ENCODE measurements at regions not wholly inside any gene's neighbourhood (a gene's known extent, or its start where the extent isn't known, plus 50 kb on each side); places are given as distances from the start of the nearest gene placed in this dataset.

GRCh38 chr7:121493553-121493952 lies 97.4 kb upstream of the FAM3C start:
- DNase-seq (ENCODE audit: low spot score) = no peak

GRCh38 chr7:121490309-121490708 lies 94.2 kb upstream of the FAM3C start:
- no peak for DNase-seq (ENCODE audit: low spot score)

GRCh38 chr7:121489440-121489839 lies 93.3 kb upstream of the FAM3C start:
- DNase-seq (ENCODE audit: low spot score) = no peak

- DNase-seq (ENCODE audit: low spot score) = no peak
These were observed 92.1 kb upstream of the FAM3C start for GRCh38 chr7:121488111-121488650.

- no peak for DNase-seq (ENCODE audit: low spot score)
These were observed 90.5 kb upstream of the FAM3C start for GRCh38 chr7:121486590-121486989.

- DNase-seq (ENCODE audit: low spot score) = no peak
These were observed 89.5 kb upstream of the FAM3C start for GRCh38 chr7:121485467-121486243.

- DNase-seq (ENCODE audit: low spot score) = no peak
These were observed 88.1 kb upstream of the FAM3C start for GRCh38 chr7:121484089-121484763.

GRCh38 chr7:121480566-121481335 lies 84.6 kb upstream of the FAM3C start:
- DNase-seq (ENCODE audit: low spot score) = no peak

- DNase-seq (ENCODE audit: low spot score) = no peak
These were observed 84.0 kb upstream of the FAM3C start for GRCh38 chr7:121480058-121480457.

GRCh38 chr7:121479466-121479865 lies 83.4 kb upstream of the FAM3C start:
- DNase-seq (ENCODE audit: low spot score) = no peak

GRCh38 chr7:121475806-121476205 lies 79.7 kb upstream of the FAM3C start:
- DNase-seq (ENCODE audit: low spot score) = no peak

- DNase-seq (ENCODE audit: low spot score) = no peak
These were observed 78.2 kb upstream of the FAM3C start for GRCh38 chr7:121474301-121474673.

GRCh38 chr7:121473645-121474300 lies 77.7 kb upstream of the FAM3C start:
- DNase-seq (ENCODE audit: low spot score) = no peak

- no peak for DNase-seq (ENCODE audit: low spot score)
These were observed 70.3 kb upstream of the FAM3C start for GRCh38 chr7:121466455-121466854.

- DNase-seq (ENCODE audit: low spot score) = no peak
These were observed 63.0 kb upstream of the FAM3C start for GRCh38 chr7:121459148-121459547.

GRCh38 chr7:121456785-121457359 lies 60.8 kb upstream of the FAM3C start:
- no peak for DNase-seq (ENCODE audit: low spot score)

- no peak for DNase-seq (ENCODE audit: low spot score)
These were observed 59.9 kb upstream of the FAM3C start for GRCh38 chr7:121456015-121456414.

- no peak for DNase-seq (ENCODE audit: low spot score)
These were observed 56.3 kb upstream of the FAM3C start for GRCh38 chr7:121452389-121452788.

- no peak for DNase-seq (ENCODE audit: low spot score)
These were observed 55.4 kb upstream of the FAM3C start for GRCh38 chr7:121451367-121452094.

GRCh38 chr7:121450631-121451198 lies 54.6 kb upstream of the FAM3C start:
- DNase-seq (ENCODE audit: low spot score) = no peak
